Right forelimb (tissue), 1 donor: ENCODE measurements at regions not wholly inside any gene's neighbourhood (a gene's known extent, or its start where the extent isn't known, plus 50 kb on each side); places are given as distances from the start of the nearest gene placed in this dataset.

Source experiments
- DNase-seq: peaks from one replicate; pipeline ENCODE4 v3.0.0-alpha.2; 2018

DNA sequence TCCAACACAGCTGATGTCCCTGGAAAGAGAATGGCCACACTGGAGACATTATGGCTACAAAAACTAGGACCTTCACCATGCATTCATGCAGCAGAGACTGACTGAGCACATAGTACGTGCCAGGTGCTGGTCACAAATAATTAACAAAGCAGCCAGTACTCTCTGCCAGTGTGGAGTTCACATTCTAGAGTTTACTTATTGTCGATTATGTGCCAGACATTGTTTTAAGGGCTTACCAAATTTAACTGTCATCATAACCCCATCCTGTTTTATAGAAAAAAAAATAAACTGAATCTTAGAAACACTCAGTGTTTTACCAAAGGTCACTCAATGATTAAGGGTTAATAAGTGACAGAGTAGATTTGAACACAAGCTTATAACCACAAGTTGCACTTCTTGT, 143.3 kb downstream of the RRAGC start:
- no peak for DNase-seq

DNA sequence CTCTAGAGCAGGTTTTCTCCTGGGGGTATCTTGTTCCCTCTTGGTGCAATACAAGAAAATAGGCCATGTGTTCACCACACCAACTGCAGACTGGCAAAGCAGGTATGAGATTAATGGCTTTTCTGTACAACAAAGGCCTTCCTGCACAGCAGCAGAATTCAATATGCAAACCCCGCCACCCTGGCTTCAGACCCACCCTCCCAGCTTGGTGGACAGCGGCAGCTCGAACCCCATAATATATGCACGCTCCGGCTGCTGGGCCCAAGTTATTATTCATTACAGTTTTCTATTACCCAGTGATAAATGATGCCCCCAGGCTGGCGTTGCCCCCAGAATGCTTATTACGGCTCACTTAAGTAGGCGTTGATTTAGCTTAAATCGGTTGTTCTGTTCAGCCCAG, 144.2 kb downstream of the RRAGC start:
- DNase-seq = no peak

DNA sequence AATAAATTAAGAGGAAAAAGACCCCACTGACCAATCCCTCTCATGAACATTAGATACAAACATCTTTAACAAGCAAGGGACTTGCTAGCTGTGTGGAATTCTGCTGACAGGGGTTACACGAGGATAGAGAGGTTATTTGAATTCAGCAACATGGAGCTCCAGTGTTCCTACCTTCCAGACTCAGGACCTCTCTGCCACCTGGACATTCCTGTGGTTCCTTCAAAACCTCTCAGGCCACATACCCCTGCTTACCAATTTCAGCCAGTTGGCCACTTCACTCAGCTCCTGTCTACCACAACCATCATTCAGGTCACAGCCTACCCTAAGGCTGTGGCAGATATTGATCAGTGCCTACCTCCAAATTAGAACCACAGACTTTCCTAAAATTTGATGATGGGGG, 147.5 kb downstream of the RRAGC start:
- no peak for DNase-seq

DNA sequence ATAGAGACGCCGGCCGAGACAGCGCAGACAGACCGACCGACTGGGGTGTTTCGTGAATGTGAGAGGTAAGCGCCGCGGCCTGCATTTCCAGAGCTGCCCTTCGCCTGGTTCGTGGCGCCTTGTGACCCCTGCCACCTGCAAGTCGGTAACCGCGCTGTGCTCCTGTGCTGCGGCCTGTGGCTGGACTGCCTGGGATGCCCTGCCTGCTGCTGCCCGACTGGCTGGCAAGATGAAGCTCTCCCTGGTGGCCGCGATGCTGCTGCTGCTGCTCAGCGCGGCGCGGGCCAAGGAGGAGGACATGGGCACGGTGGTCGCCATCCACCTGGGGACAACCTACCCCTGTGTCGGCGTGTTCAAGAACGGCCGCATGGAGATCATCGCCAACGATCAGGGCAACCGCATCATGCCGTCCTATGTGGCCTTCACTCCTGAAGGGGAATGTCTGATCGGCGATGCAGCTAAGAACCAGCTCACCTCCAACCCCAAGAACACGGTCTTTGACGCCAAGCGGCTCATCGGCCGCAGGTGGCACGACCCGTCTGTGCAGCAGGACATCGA, 150.8 kb downstream of the RRAGC start:
- no peak for DNase-seq

DNA sequence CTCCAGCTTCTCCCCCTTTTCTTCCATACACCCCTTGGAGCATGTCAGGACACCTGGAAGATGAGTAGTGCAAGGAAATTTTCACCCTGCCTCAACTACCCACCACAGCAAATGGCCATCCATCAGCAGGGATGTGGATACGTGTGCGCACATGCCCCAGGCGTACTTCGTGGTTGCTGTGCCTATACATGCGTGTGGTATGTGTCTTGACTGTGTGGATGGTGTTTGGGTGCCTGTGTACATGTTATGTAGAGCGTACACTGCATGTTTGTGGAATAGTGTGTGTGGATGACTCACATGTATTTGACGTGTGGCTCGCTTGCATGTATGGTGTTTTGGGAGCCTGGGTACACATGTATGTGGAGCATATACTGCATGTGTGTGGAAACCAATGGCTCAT, 158.5 kb downstream of the RRAGC start:
- no peak for DNase-seq

DNA sequence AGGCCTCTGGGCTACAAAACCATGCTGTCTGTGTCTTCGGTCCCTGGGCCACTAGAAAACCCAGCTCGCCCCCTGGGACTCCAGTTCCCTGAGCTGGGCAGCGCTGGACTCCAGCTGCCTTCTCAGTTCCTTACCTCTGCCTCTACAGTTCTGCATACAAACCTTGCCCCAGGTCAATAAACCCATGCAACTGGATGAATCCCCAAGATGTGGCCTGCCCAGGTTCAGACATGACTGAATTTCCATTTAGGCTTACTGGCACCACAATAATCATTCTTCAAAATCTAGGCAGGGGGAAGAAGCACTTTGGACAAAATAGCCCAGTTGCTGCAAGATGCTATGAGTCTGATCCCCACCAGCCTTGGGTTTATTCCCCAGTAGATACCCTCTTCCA, 159.5 kb downstream of the RRAGC start:
- no peak for DNase-seq

DNA sequence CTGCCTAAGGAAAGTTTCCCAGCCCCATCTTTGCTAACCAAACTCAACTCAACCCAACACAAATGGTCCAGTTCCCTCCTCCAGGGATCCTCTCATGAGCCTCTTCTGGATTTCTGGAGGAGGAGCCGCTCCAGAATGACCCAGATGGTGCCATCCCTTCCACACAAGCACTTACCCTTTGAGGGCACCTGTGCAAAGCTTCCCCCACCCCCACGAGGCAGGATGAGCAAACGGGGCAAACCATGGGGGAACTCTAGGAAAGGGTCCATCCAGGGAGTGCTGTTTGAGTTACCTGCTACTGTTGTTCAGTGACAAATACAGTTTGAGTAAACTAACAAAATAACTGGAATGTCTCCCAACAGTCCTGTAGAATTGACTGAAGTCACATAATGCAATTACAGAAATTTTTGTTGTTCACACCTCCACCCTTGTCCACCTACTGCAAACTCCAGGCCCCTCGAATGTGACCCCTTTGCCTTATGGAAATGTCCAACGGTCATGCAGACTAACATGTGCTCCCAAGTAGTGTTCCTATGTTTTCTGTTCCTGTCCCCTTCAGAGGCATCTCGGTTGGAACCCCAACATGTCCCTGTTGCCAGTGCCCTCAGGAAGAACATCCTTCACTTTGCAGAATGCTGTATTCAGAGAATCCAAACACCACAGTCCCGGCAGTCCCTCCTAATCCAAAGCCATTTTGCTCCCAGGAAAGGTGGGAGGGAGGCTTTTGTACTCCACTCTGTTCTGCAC, 160.1 kb downstream of the RRAGC start:
- no peak for DNase-seq

DNA sequence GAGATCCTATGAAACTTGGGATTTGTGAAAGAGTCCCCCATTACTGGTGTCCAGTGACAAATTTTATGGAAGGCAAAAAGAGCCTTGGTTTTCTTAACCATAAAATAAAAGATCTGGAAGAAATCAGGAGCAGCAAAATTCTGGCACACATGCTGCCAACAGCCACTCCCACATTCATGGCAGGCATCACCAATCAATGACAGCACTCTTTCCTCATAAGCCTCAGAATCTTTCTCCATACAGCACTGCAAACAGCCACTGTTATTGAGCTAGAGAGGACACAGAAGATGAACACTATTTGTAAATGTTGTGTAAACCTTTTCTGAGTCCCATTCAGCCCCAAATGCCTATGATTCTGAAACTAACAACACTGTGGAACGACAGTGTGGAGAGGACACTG, 162.2 kb downstream of the RRAGC start:
- no peak for DNase-seq

DNA sequence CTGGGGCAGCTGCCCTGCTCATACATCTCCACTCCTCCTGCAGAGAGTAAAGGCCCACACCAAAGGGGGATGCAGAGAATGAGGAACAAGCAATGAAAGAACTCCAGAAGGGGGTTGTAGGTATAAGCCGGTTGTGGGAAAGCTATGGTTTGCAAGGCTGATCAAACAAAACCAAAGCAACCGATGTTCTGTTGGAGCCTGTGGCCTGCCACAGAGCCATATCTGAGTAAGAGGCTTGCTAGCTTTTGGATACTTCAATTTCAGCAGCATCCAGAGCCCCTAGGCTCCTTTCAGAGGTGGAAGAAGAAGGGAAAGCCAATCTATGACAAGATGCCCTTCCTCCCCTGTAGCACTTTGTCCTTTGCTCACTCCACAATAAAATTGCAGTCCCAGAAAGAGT, 163.2 kb downstream of the RRAGC start:
- DNase-seq = no peak

DNA sequence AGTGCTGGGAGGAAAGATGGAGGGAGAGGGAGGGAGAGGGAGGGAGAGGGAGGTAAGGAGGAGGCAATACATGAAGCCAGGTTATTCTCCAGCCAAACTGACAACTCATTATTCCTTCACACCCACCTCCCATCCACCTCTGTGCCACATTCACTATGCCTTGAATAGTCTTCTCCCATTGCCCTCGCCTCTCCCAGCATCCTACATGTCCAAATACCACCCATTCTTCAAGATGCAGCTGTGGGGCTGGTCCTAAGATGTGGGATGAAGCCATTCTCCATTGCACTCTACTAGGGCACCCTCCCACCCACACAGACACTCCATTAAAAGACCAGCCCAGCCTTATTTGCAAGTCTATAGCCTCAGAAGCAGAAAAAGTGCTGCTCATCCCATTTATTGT, 165.8 kb downstream of the RRAGC start:
- DNase-seq = no peak

DNA sequence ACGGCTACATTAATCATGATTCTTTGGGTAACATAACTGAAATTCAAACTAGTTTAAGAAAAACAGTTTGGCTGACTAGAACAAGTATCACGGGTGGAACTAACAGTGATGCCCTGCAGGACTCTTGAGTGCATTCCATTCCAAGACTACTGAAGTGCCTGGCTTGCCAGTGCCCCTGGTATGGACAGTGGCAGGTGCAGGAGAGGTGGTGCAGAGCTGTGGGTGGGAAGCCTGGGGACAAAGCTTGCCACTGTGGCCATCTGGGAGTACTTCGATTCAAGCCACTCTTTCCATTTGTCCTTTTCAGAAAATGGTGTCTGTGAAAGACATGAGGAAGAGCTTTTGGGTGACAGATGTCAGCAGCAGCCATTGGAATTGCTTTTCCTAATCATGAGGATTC, 166.5 kb downstream of the RRAGC start:
- DNase-seq = no peak

DNA sequence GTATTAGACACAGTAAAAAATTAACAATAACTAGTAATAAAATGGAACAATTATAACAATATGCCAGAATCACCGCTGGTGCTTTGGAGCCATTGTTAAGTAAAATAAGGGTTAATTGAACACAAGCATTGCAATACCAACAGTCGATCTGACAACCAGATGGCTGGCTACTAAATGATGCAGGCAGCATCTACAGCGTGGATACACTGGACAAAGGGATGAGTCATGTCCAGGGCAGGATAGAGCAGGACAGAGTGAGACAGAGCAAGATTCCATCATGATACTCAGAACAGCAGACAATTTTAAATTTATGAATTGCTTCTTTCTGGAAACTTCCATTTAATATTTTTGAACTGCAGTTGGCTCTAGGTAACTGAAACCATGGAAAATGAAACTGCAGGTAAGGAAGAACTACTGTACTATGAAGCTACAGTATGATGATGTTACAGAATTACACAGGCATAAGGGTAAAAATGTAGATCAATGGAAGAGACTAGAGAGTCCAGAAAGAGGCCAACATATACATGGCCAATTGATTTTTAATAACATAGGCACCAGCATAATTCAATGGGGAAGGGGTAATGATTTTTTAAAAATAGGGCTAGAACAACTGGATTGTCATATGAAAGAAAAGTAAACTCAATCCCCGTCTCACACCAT, 168.7 kb downstream of the RRAGC start:
- DNase-seq = no peak

DNA sequence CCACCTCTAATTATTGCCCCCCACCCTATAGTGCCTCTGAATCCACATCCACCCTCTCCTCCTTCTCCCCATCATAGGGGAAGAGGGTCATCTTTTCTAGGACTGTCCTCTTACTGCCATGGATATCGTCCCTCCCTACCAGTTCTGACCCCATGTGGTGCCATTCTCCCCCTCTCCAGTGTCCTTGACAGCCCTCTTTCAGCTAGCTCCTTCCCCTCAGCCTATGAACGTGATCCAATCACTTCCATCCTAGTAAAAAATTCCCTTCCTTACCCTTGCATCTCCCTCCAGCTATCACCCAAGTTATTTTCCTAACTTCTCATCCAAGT, 172.7 kb downstream of the RRAGC start:
- DNase-seq = no peak

DNA sequence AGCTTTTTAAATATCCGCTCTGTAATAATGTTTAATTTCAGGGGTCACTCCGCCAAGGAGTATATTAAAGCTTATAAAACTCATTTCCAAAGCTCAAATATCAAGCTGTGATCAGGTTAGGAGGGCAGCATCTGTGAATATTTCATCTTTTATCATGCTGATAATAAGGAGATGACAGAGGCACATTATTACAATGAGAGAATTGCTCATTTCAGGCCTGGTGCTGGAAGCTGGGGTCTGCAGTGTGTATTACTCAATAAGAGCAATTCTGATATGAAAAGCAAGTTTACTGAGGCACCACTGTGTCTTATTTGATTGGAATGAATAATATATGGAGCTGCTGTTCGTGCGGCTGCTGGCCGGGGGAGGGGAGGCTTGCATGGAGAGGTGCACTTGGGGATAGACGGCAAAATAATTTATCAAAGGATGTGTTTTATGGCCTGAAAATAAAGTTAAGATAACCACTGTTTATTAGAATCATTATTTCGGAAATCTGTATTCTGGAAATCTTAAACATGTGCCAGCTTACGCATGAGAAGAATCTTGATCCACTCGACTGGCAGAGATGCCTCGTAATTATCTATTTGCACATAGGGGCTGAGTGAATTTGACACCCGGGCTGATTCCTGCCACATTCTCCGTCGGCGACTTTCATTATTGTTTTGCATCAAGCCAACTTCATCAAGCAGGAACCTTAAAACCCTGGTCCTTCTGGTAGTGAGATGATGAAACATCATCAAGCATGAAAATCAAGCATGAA, 173.2 kb downstream of the RRAGC start:
- no peak for DNase-seq

DNA sequence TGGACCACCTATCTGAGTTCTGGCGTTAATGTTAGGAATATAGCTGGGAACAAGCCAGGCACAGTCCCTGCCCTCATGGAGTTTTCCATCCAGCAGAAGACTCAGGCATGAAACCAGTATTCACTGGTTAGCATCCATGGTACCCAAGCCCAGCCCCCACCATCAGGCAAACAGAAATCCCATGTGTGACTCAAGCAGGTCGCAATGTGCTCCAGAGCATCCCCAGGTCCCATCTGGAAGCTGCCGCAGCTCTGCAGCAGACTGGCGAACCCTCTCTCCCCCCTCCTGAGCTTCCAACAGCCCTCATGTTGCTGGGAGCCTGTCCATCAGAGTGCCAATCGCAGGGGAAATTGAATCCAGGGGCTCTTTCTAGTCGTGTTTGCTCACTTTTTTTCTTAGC, 174.2 kb downstream of the RRAGC start:
- DNase-seq = no peak

DNA sequence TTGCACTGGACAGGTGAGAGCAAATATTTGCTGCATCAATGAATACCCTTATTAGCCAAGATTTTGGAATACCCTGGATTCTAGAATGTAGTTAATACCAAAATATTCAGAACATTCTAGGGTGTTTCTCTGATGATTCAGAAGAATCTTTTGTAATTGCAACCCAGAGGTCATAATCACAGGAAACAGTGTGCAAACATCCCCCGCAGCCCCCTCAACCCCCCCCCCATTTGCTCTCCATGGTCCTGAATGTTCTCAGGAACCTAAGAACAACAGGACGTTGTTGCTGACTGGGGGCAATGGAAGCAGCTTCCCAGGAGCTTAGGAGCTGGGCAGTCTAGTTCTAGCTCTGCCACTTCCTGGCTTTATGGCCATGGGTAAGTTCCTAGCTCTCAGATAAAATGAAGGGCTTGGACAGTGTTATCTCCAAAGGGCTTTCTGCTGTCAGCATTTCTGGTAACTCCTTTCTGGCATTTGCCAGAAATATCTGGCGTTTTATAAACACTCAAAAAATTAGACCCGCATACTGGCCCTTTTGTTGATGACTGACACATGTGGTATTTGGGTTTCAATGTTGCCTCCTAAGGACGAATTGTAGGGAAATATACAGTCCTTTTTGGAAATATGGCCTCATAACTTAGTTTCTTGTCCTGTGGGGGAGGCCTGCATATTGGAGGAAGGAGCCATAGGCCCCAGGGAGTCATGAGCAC, 178.6 kb downstream of the RRAGC start:
- DNase-seq = no peak

DNA sequence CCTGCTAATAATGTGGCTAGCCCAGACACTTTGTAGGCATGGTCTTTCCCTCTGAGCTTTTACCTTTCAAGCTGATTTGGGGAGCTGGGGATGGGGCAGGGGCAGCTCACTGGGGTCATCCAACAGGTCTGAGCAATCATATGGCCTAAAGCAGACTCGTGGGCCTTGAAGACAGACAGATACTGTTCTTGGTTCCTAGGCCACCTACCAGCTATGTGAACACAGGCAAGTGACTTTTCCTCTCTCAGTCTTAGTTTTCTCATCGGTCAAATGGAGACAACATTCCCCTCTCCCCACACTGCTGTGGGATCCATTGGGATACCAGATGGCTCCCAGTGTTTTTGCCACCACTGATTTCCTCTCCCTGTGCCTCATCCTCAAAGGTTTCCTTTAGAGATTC, 181.8 kb downstream of the RRAGC start:
- DNase-seq = no peak

DNA sequence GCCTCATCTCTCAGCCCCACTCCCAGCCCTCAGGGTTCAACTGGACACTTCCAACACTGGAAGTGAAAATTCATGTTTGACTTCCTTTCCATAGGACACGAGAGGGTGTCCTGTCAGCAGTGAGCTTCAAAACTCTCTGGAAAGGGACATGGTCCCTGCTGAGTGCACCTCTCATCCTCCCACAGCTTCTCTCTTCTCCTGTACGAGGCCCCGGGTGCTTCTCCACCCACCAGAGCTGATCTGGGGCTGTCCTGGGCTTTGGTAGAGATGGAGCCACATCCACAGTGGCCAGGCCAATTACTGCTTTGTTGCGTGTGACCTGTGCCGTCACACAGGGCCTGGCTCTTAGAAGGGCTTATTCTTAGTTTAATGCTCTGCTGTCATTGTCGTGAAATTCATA, 182.3 kb downstream of the RRAGC start:
- no peak for DNase-seq

DNA sequence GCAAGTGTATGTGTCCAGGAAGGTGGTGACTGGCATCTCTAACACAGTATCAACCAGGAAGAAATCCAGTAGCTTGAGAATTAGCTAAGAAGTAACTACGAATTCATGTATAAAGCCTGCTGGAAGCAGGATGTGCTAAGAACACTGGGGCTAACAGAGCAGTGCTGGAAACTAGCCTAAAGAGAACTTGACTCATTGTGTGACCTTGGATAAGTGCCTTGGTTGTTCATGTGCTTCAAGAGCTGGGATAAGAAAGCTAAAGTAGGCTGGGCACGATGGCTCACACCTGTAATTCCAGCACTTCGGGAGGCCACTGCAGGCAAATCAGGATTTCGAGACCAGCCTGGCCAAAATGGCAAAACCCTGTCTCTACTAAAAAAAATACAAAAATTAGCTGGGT, 186.9 kb downstream of the RRAGC start:
- no peak for DNase-seq

DNA sequence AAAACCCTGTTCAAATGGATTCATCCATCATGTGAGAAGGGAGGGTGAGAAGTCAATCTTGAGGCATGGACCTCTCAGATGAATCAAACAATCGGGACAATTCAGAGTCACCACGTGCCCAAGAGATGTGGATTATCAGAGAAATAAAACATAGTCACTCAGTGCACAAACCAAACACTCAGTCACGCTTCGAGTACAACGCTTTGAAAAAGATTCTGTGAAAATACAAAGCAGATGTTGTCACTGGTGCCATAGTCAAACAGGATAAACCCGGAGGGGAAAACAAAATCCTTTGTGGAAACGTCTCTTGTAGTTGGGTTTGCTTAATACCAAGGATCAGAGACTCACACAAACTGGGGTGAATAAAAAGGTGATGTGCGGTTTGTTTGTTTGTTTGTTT, 188.4 kb downstream of the RRAGC start:
- no peak for DNase-seq

DNA sequence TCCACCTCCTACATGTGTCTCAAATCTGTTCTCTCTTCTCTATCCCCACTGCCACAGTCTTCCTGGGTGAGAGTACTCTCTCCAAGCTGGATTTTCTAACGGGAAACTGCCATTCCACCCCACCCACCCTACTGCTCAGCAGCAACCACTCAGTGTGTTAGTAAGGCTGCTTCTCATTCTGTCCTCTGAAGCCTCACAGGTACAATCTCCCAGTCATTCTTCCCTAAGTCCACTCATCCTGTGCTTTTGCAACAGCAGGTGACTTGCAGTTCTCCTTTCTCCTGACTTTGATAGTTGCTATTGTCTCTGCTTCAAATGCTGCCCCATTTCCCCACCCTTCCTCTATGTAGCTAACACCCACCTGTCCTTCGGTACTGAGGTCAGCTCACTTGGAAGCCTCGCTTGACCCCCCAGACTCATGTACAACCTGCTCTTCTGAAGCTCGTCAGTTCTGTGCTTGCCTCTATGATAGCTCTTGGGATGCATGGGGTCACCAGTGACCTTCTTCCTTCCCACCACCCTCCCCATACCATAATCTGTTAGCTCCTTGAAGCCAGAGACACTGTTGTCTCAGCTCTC, 188.9 kb downstream of the RRAGC start:
- DNase-seq = no peak

DNA sequence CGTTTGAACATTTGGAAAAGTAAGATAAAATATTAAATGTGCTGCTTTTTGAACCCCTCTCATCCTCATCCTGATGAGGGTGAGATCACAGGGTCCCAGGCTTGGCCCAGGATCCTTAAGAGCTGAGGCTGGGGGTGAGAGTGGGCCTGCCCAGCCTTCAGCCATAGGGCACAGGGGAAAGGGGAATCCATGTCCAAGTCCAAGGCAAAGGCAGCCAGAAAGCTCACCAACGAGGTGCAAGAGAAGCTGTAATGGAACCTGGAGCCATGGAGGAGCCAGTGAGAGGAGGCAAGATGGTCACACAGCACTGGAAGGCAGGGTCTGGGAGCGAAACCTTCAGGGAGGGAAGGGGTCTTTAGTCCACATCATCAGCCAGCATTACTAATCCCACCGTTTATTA, 191.9 kb downstream of the RRAGC start:
- no peak for DNase-seq

DNA sequence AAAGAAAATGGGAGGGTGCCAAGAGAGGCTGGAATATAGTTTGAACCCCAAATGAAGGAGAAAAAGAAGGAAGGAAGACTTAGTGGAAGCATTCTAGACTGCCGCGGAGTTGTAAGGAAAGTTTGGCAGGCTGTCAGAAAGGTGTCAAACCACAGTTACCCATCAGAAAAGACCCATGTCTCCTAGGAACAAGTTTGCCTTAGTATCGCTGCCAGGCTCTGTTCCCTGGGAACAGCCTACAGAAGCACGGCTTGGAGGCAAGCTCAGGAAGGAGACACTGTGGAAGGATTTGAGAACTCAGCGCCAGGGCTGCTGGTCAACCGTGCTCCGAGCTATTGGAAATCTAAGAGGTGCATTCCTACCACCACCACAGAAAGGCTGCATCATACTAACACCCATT, 197.4 kb downstream of the RRAGC start:
- no peak for DNase-seq
